ENCODE measurements at regions not wholly inside any gene's neighbourhood (a gene's known extent, or its start where the extent isn't known, plus 50 kb on each side); places are given as distances from the start of the nearest gene placed in this dataset.

- no peak for DNase-seq
Measured at GRCh38 chr4:182124359-182124758, 118.8 kb upstream of the TENM3 start.

DNA sequence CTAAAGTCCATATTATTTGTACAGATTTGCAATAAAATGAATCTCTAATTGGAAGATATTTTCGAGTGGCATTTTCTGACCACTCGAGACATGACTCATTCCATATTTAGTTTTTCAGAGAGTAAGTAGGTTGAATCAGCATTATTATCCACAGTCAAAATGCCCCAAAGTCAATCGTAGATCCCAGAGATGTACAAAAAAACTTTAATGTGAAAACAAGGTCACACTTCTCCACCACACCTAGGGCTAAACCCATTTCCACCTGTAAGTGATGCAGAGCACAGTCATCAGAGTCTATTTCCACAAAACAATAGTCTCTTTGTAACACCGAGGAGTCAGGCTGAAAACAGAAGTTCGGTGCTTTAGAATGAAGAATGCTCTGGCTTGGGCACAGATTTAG, 117.1 kb upstream of the TENM3 start:
- DNase-seq: no peak

GRCh38 chr4:182126603-182127002, 116.6 kb upstream of the TENM3 start:
- no peak for DNase-seq

GRCh38 chr4:182133033-182133432, 110.2 kb upstream of the TENM3 start:
- no peak for DNase-seq

- no peak for DNase-seq
Measured at GRCh38 chr4:182134261-182134660, 108.9 kb upstream of the TENM3 start.

DNA sequence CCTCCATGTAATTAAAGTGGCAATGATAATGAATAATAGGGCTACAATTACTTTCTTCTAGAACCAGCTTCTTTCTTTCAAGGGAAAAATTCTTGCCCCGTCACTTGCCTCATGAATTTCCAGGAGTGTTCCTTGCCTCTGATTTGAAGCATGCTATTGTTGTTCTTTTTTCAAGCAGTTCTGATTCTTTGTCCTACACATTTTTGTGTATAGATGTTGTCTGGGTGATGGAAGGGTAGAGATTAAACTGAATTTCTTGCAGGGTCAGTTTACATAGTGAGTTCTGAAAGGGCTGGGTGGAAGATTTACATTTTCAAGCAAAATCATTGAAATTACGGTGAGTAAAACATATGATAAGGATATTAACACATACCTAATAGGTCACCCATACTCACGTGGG, 107.0 kb upstream of the TENM3 start:
- DNase-seq: no peak

GRCh38 chr4:182137343-182137742, 105.9 kb upstream of the TENM3 start:
- DNase-seq: no peak

DNA sequence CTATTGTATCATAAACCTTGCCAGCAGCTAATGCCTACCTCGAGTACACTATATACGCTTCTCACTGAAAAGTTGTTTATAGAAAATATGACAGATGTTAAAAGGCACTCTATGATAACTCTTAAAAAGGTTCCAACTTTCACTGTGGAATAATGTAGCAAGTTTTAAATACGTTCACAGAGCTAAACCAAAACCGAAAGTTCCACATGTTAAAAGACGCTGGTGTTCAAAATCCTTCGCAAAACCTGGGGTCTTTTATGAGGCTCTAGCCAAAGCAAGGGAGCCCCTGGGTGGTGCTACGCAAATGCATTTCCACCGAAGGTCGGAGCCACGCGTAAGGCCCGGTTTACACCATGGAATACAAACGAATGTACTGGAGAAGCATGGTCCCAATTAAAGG, 103.7 kb upstream of the TENM3 start:
- DNase-seq: no peak

DNA sequence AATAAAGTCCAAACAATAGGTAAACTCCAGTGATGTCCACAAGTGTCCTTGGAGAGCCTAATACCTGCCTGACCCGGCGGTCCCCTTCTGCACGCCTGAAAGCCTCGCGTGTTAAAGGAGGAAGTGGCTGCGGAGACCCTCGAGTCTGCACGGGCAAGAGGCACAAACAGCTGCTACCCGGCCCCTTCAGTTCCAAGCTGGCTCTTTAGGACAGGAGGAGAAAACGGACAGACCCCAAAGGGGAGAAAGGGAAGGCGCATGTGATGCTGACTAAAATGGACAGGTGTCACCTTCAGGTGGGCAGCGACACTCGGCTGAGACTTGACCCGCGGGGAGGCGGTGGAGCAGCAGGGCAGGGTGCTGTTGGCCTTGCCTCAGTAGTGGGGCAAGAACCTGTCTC, 102.7 kb upstream of the TENM3 start:
- no peak for DNase-seq

GRCh38 chr4:182141061-182141460, 102.1 kb upstream of the TENM3 start:
- DNase-seq: no peak

DNA sequence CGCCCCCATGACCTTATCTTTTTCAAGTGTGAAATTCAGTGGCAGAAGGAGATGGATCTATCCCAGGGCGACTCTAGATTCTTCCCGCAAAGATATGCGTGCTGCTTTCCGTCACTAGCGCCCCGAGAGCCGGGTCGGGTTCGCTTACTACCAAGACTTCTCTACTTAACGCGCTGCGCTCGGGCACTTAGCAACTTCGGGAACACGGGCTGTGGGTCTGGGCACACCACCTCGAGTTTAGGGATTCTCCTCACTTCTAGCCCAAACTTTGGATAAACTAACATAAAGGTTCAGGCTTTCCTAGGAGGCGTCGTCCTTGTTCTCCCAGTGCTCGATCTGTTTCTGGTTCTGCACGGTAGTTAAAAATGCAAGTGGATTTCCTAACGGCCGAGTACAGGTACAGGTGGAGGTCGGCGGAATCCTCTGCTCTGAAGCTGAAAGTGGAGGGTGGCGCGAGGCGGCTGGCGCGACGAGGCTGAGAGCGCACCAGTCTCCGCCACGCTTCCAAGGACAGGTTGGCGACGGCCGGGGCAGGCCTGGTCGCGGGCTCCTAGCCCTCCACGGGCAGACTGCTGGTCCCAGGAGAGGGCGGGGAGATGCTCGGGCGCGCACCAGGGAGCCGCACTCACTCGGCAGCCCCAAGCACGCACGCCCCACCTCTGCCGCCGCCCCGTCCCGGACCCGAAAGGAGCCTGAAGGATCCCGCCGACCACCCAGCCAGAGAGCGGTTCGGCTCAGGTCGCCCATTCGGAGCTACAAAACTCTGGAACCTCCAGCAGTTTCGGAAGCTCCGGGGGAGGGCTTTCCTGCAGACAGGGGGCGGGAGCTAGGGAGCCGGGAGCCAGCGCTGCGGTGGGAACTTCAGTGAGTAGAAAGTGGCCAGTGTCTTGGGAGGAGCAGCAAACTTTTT, 100.8 kb upstream of the TENM3 start:
- DNase-seq: no peak

GRCh38 chr4:182143086-182143821, 99.9 kb upstream of the TENM3 start:
- no peak for DNase-seq

DNA sequence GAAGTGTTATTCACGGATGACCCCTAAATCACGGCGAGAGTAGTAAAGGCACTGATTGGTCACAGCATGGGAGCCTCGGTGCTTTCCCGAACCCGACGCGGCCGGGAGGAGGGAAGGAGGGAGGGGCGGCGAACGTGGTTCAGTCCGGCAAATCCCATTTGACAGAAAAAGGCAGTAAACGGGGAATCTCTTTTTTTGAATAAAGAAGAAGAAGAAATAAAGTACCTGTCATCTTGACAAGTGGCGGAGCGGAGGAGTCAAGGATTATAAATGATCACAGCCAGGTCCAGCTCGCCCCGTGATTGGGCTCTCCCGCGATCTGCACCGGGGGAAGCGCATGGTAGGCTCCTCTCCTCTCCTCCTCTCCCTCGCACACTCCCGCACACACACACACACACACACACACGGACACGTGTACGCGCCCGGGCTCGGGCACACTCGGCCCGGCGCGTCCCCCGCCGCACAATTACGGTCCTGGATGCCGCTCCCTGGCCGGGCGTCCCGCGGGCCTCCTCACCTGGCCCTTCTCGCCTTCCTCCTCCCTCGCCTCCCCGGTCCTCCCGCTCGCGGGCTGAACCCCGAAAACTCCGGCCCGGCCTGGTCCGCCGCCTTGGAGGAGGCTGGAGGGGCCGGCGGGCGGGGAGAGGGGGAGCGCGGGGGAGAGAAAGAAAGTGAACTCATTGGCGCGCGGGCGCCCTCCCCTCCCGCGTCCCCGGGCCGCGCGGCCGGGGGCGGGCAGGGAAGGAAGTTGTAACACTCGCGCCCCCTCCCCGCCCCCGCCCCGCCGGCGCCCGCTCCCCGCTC, 99.2 kb upstream of the TENM3 start:
- DNase-seq: peak; percentile 13

GRCh38 chr4:182144626-182145333, 98.4 kb upstream of the TENM3 start:
- peak; percentile 14 for DNase-seq

GRCh38 chr4:182145334-182145905, 97.8 kb upstream of the TENM3 start:
- no peak for DNase-seq

GRCh38 chr4:182147391-182147790, 95.8 kb upstream of the TENM3 start:
- no peak for DNase-seq

DNA sequence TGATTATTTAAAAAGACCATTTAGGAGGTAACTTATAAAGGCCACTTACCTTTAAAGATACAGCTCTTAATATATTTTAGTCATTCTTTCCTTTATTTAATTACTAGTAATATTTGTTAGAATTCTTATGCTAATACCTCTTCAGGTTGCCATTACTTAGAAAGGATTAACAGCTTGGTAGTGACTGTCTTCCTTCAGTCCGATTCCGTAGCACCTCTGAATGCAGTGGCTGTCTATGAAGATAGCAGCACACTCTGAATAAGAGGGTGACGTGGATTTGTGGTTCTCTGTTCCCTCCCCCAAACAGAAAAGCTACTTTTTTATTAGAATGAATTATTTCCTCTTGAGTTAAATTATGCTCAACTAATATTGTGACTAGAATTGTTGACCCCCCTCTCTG, 92.6 kb upstream of the TENM3 start:
- no peak for DNase-seq

DNA sequence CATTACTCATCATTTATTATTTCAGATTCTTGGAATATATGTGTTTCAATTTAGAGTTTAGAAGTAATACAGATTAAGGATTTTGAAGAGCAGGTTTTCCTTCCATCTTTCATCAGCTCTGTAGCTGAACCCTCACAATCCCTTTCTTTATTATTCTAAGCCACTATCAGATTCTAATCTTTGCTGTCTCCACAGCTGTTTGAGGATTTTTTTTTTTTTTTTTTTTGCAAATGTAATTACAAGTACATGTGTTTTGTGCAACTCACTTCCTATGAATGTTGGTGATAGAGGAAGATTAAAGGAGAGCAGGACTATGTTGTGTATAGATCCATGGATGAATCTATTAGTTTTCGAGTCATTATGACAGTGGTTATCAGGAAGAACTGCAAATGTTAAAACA, 87.4 kb upstream of the TENM3 start:
- DNase-seq: no peak

- DNase-seq: no peak
Measured at GRCh38 chr4:182163180-182163579, 80.0 kb upstream of the TENM3 start.

GRCh38 chr4:182169572-182169971, 73.6 kb upstream of the TENM3 start:
- DNase-seq: no peak

GRCh38 chr4:182169987-182170386, 73.2 kb upstream of the TENM3 start:
- no peak for DNase-seq

DNA sequence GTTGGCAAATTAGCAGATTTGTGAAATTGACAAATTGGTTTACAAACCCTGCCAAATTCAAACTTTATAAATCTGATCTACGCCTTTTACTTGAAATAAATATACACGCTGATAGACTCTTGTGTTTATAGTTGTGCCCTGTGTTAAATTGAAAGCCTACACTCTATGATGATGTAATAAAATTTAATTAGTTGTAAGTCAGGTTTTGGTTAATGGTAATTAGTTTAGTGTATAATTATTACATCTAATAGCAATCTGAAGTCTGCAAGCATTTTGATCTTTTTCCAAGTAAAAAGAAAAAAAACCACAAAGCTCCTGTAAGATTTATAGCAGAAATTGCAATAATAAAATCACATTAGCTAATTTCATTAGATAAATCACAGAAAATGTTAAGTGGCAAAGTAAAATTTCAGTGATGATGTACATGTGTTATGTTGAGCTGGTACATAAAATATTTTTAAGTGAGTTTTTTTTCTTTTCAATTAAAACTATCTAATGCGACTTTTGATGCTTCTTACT, 72.7 kb upstream of the TENM3 start:
- no peak for DNase-seq
